Activated CD8-positive, alpha-beta memory T cell treated with anti-CD3 and anti-CD28 coated beads, Interleukin-2, amount 50 U/mL, for 48 hours (primary cell): ENCODE measurements at regions not wholly inside any gene's neighbourhood (a gene's known extent, or its start where the extent isn't known, plus 50 kb on each side); places are given as distances from the start of the nearest gene placed in this dataset.
A peak's percentile ranks its signal among the peaks of the same experiment; 100 is the strongest.
"Not testable (repeated sequence)": the region's sequence is repeated elsewhere in the genome, so short reads cannot be mapped to it uniquely, and the experiment has no call there.

Experiments
- DNase-seq: peaks from one replicate; pipeline ENCODE4 v3.0.0-alpha.2; 2020

DNA sequence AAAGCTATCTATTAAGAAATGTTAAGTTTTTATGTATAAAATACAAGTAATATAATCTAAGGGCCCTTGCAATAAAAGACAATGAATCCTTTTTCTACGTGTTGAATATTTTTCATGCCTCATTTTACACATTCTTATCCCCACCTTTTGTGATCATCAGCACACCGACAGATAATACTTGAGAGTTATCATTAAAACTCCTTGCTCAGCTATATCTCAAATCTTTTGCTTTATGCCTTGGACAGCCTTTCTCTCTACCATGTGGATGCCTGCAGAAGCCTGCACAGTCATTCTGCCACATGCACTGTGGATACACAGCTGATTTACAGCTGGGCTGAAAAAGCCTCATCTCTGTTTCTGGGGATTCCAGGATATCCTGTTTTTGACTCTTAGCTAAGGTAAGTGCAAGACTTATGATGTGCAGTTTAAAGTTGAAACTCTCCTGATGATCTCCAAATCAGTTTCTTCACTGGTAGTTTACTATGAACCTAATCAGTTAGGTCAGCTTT, 1565.1 kb downstream of the SI start:
- DNase-seq = no peak

DNA sequence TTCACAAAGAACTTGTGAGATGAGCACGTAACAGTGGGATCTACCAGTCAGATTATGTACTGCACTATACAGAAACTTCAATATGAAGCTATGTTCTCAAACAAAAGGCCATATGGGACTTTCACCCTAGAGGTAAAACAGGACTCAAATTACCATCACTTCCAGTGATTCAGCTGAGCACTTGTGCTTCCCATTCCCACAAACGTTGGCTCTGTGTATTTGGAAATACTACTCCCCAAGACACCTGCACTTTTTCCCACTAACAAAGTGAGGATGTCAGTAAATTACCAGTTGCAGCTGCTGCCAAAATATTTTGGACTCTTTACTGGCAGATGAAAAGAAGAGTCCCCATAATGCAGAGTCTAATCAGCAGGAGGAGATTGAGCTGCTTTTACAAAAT, 1570.1 kb downstream of the SI start:
- DNase-seq = no peak

DNA sequence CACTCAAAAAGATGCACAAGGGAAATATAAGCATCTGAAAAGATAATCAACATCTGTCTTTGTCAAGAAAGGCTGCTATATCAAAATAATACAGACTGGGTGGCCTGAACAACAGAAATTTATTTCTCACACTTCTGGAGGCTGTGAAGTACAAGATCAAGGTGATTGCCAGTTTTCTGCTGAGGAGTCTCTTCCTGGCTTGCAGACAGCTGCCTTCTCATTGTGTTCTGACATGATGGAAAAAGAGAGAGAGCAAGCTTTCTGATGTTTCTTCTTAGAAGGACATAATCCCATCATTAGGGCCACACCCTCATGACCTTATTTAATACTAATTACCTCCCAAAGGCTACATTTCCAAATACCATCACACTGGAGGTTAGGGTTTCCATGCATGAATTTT, 1573.3 kb downstream of the SI start:
- no peak for DNase-seq

DNA sequence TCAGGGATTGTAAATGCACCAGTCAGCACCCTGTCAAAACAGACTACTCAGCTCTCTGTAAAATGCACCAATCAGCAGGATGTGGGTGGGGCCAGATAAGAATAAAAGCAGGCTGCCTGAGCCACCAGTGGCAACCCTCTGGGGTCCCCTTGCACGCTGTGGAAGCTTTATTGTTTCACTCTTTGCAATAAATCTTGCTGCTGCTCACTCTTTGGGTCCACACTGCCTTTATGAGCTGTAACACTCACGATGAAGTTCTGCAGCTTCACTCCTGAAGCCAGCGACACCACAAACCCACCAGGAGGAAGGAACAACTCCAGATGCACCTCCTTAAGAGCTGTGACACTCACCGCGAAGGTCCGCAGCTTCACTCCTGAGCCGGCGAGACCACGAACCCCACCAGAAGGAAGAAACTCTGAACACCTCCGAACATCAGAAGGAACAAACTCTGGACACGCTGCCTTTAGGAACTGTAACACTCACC, 1578.5 kb downstream of the SI start:
- not testable (repeated sequence) for DNase-seq

DNA sequence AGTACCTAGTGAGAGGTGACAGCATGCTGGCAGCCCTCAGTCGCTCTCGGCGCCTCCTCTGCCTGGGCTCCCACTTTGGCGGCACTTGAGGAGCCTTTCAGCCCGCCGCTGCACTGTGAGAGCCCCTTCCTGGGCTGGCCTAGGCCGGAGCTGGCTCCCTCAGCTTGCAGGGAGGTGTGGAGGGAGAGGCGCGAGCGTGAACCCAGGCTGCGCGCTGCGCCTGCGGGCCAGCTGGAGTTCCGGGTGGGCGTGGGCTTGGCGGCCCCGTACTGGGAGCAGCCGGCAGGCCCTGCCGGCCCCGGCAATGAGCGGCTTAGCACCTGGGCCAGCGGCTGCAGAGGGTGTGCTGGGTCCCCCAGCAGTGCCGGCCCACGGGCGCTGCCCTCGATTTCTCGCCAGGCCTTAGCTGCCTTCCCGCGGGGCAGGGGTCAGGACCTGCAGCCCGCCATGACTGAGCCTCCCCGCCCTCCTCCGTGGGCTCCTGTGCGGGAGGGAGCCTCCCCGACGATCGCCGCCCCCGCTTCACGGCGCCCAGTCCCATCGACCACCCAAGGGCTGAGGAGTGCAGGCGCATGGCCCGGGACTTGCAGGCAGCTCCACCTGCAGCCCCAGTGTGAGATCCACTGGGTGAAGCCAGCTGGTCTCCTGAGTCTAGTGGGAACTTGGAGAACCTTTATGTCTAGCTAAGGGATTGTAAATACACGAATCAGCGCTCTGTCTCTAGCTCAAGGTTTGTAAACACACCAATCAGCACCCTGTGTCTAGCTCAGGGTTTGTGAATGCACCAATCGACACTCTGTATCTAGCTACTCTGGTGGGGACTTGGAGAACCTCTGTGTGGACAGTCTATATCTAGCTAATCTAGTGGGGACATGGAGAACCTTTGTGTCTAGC, 1579.2 kb downstream of the SI start:
- not testable (repeated sequence) for DNase-seq

DNA sequence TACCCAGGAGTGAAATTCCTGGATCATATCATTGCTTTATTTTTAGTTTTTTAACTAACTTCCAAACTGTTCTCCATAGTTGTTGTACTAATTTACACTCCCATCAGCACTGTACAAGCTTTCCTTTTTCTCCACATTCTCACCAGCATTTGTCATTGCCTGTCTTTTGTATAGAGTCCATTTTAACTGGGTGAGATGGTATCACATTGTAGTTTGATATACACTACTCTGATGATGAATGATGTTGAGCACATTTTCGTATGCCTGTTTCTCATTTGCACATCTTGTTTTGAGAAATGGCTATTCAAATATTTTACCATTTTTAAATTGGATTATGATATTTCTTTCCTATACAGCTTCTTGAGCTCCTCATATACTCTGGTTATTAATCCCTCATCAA, 1586.6 kb downstream of the SI start:
- DNase-seq = no peak

DNA sequence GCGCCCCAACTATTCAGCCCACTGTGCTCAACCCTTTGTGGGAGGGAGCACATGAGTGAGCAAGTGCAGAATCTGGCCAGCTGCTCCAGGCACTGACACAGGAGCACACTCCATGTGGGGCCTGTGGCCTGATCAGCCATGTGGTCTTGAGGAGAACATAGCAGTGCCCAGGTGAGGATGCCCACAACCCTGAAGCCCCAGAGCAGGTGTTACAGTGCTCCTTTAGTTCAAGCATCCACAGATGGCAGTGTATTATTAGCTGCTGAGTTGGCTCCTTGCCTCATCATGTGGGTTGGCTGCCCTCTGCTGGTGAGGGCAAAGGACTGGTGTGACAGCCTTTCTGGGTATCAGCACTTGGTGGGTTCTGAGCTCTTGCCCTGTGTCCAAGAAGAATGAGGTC, 1588.2 kb downstream of the SI start:
- DNase-seq = peak; percentile 52

DNA sequence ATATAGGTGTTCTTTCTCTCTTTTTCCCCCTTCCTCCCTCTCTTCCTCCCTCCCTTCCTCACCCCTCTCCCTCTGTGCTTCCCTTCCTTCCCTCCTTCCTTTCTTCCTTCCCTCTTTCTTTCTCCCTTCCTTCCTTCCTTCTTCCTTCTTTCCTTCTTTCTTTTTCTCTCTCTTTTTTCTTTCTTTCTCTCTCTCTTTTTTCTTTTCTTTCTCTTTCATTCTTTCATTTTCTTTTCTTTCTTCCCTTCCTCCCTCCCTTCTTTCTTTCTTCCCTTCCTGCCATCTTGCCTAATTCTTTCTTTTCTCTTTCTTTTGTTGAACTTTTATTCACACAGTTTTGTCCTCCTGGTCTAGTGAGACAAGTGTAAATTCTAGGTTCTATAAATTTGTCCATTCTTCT, 1595.6 kb downstream of the SI start:
- no peak for DNase-seq

DNA sequence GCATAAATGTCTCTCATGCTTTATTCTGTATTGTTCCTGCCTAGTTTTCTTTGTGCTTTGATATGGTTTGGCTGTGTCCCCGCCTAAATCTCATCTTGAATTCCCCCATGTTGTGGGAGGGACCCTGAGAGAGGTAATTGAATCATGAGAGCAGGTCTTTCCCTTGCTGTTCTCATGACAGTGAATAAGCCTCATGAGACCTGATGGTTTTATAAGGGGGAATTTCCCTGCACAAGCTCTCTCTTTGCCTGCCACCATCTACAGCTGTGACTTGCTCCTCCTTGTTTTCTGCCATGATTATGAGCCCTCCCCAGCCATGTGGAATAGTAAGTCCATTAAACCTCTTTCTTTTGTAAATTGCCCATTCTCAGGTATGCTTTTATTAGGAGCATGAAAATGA, 1596.6 kb downstream of the SI start:
- DNase-seq = no peak

DNA sequence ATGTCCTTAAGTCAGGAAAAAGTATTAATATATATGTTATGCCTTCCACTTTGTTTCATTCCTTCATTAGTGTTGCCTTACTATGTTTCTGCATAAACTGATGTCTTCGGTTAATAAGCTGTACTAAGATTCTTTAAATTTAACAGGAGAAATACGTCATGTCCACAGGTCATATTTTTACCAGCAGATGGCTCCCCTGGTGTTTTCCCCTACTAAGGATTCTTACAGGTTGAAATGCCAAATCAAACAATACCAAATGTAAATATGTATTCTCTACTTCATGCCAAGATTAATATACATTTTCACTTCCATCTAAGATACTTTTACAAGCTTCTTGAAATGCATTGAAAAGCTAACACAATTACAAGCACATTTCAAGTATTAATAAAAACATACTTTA, 1602.1 kb downstream of the SI start:
- no peak for DNase-seq

DNA sequence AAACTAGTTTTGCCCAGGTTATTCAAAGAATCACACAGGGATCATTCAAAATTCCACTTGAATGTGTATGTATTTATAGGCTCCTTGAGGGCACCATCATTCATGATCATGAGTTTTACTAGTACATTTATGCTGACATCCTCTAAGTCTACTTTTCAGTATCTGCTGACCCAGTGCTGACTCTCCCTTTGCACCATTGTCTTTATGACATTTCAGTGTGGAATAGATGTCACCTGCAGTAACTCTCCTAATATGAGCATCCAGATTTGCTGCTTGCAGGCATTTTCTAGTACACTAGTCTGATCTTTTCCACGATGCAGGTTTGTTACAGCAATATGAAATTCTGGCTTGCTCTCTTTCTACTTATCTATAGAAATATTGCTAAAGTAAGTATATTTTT, 1603.5 kb downstream of the SI start:
- DNase-seq = no peak

DNA sequence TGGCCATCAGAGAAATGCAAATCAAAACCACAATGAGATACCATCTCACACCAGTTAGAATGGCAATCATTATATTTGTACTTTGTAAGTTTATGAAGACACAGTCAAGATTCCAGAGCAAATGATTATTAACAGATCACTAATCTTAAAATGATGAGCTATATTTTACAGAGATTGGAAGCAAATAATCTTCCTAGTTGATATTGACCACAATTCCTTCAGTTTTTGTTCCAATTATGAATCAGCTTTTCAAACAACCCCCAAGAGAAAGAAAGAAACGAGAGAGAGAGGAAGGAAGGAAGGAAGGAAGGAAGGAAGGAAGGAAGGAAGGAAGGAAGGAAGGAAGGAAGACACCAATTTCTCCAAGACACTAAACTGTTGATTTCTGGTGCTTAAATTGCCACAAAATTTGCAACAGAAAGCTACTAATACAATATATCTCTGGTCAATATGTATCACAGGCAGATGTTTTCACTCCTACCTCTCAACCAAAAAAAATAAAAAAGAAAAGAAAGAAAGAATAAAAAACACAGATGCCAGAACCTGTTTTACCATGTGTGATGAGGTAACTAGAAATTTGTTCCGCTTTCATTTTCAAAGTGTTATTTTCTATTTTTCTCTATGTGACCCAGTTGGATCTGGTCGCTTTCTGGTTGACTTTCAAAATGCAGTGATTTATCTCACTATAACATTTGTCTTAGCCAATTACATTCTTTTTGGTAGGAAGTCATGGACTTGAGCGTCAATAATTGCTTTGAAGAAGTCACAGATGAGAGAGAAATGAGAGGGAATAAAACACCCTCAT, 1609.6 kb downstream of the SI start:
- DNase-seq = no peak

DNA sequence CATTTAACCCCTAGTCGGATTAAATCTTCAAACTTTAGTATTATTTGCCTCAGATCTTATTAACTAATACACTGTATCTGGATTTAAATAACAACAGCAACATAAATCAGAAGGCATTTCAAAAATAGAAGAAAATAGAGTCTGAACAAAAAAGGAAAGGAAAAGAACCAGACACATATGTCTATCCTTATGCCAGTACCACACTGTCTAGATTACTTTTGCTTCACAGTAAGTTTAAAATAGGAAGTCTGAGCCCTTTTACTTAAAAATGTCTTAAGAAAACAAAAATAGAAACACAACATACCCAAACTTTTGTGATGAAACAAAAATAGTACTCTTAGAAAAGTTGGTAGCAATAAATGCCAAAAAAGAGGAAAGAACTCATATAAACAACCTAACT, 1615.8 kb downstream of the SI start:
- DNase-seq = no peak

DNA sequence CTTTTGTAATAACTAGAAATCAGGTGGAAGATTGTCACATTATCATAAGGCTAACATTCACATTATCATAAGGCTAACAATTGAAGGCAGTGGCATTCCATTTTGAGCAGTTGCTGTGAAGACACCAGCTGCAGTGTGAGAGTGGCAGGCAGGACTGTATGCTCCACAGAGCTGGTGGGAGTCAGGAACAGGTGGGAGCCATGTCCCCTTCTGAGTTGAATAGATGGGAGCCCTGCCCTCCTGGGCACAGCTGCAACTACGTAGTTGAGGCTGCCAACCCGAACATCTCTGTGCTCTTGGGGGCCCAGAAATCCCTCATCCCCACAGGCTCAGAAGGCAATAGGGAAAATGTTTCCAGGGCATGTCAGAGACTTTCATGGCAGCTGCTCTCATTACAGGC, 1627.6 kb downstream of the SI start:
- no peak for DNase-seq

DNA sequence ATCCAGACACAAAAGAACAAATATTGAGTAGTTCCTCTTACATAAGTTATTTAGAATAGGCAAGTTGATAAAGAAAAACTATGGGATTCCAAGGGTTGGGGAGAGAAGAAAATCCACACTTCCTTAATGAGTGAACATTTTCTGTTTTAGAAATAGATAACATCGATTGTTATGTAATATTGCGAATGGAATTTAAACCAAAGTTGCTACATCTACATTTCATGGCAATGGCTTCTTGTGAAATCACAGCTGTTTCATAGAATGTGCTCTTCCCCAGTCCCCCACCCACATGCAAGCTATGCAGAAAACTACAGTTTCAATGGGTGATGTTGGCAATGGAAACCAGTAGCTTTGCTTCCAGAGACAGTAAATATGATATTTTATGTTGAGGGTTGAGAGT, 1639.5 kb downstream of the SI start:
- no peak for DNase-seq

DNA sequence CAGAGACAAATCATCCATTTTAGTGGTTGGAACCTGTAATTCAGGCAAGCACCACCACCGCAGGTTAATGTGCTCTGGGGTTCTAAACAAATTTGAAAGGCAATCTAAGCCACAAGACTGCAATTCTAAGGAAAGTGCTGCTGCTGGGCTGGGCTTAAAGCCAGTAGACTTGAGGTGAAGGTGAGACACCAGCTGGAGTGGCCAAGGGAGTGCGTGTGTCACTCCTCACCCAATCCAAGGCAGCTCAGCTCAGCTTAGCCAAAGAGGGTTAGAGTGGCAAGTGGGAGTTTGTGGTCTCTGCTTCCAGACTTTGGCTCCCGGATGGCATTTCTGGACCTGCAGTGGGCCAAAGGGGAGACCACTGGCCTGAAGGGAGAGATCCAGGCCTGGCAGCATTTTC, 1655.6 kb downstream of the SI start:
- DNase-seq = no peak

DNA sequence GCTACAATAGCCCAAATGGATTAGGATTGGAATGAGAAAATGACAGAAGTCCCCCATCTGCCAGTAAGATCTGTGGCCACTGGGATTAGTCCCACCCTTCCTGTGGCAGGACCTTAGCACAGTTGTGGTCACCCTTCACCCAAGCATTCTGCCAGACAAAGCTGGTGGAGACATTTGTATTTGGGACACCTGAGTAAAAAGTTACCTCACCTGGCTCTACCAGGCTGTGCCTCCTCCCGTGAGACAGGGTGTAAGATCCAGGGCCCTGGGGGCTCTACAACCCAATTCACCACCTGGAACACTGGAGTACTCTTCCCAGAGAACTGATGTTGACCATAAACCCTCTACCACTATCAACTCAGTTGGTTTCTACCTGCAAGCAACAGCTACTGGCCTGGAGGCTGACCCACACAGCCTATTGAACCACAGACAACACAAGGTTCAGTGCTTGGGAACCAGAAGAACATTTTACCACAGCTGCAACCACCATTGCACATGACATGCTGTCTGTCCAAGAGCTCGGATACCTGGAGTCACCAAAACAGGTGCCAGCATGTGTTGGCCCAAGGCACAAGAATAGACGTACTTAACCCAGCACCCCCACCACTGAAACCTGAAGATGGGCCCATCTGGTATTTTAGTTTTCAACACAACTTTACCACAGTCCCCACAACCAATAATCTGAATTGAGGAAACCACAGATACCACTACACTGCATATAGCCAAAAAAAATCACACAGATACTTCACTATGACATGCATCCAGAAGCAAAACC, 1686.7 kb downstream of the SI start:
- DNase-seq = no peak

DNA sequence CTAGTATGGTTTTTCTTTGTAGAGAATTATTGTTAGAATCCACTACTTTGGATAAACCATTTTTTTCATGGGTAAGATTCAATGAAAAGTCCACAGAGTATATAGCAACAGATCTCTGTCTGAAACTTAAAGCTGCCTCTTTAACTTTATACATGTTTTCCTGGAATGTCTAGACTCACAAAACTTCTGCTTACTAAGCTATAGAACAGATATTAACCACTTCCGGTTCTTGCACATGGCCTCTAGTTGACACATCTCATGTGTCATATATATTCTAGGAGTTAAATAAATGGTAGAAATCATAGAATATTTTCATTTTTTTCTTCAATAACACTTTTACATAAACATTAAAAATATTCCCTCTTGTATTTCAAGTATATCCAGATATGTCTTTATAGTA, 1693.9 kb downstream of the SI start:
- DNase-seq = no peak

DNA sequence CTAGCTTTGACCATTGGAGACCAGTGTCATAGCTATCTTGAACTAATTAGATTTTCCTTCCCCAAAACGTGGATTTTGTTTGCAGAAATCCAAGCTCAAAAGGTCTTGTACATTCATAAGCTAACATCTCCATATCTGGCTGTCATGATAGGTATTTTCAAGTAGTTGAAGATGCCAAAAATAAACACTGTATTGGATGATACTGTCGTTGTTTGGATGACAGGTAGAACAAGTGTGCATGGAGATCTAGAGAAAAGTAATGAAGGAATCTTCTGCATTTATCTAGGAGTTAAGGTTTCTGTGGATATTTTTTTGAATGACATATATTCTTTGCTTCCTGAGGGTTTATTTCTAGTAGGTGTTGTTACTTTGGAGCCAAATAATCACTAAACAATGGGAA, 1696.1 kb downstream of the SI start:
- DNase-seq = no peak

DNA sequence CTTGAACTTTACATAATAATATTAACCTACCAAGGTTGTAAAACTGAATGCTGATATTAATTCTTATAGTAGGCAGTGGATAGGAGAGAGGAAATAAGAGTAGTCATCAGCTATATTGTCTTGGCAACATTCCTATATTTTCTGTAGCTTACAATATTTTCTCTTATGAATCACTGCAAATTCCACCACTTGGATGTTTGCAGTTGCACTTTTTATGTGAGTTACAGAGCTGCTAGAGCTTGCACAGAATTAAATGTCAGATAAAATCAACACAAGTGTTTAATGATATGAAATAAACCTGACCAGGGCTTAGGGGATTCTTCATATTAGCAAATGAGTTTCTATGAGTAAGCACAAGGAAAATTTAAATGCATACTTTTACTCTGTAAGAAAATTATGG, 1710.1 kb downstream of the SI start:
- no peak for DNase-seq

DNA sequence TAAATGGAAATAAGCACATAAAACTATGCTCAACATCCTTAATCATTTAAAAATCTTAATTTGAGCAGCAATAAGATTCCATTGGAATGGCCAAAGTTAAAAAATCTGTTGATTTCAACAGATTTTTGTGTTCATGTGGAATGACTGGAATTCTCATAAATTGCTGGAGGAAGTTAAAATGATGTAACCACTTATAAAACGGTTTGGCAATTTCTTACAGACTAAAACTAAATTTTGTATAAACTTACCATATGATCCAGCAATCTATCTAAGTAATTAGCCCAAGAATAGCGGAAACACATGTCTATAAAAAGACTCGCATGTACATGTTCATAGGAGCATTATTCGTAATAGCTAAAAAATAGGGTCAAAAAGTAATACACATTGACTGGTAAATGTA, 1713.6 kb downstream of the SI start:
- no peak for DNase-seq

DNA sequence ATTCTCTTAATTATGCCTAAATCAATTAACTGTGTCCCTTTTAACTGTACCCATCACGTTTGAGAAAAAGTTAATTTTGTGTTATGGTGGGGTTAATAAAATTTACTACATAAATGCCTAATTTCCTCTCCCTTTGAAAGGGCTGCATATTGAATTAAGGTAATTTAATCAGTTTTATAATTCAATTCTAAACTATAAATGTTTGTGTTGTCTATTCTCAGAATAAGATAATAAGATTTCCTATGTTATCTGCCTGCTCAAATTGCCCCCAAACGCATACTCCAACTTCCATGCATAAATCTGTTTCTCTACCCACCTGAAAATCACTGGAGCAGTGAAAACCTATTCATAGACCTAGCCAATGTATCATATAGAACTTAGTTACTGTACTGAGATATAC, 1716.1 kb downstream of the SI start:
- DNase-seq = no peak

DNA sequence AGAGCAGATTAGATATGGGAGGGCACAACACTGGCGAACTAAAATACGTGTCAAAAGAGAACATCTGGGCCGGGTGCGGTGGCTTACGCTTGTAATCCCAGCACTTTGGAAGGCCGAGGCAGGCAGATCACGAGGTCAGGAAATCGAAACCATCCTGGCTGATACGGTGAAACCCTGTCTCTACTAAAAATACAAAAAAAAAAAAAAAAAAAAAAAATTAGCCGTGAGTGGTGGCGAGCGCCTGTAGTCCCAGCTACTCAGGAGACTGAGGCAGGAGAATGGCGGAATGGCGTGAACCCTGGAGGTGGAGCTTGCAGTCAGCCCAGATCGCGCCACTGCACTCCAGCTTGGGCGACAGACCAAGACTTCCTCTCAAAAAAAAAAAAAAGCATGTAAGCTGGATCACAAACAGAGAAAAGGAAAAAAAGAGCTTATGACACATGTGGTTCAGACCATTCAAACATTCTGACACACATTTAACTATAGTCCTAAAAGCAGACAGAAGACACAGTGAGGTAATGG, 1716.9 kb downstream of the SI start:
- DNase-seq = not testable (repeated sequence)
